ENCODE measurements at regions not wholly inside any gene's neighbourhood (a gene's known extent, or its start where the extent isn't known, plus 50 kb on each side); places are given as distances from the start of the nearest gene placed in this dataset.

DNA sequence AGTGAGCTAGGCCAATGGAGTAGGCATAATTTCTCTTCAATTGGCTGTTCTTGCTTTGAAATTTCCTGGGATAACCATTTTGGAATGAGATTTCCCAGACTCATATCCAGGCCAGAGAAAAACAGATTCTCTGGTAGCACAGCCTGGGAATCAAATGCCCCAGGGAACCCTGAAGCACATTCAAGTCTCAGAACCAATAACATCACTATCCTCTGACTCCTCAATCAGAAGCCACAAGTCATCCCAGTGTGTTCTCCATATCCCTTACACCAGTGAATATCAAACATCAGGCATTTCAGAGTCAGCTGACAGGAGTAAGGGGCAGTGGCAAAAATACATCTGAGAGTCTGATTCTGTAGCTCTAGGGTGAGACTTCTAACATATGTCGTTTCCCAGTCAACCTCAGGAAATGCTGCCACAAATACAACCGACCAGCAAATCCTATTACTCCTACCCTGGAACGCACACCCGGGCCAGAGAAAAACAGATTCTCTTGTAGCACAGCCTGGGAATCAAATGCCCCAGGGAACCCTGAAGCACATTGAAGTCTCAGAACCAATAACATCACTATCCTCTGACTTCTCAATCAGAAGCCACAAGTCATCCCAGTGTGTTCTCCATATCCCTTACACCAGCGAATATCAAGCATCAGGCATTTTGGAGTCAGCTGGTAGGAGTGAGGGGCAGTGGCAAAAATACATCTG is 537.7 kb upstream of the NMUR2 start:
- TF ChIP-seq, protein P1, sequence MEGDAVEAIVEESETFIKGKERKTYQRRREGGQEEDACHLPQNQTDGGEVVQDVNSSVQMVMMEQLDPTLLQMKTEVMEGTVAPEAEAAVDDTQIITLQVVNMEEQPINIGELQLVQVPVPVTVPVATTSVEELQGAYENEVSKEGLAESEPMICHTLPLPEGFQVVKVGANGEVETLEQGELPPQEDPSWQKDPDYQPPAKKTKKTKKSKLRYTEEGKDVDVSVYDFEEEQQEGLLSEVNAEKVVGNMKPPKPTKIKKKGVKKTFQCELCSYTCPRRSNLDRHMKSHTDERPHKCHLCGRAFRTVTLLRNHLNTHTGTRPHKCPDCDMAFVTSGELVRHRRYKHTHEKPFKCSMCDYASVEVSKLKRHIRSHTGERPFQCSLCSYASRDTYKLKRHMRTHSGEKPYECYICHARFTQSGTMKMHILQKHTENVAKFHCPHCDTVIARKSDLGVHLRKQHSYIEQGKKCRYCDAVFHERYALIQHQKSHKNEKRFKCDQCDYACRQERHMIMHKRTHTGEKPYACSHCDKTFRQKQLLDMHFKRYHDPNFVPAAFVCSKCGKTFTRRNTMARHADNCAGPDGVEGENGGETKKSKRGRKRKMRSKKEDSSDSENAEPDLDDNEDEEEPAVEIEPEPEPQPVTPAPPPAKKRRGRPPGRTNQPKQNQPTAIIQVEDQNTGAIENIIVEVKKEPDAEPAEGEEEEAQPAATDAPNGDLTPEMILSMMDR (IDR thresholded peaks at IDR 0.05 in 2 of 3, conservative IDR thresholded peaks at IDR 0.05 in 1 of 3; ENCODE audit: borderline replicate concordance in 1 of 3, insufficient read depth in 1 of 3, low read depth in 2 of 3, low read length in 2 of 3): no peak
- no peak for TF ChIP-seq CEBPB (IDR thresholded peaks at IDR 0.05; ENCODE audit: low read depth)
- no peak for TF ChIP-seq YY1 (IDR thresholded peaks at IDR 0.05; ENCODE audit: extremely low read depth, insufficient replicate concordance, low read depth, low read length)
- no peak for TF ChIP-seq RAD21 (IDR thresholded peaks at IDR 0.05; ENCODE audit: low read depth)
- TF ChIP-seq POLR2A (IDR thresholded peaks at IDR 0.05; ENCODE audit: borderline replicate concordance, extremely low read depth, insufficient read depth, insufficient read length): no peak
- TF ChIP-seq, protein P2, sequence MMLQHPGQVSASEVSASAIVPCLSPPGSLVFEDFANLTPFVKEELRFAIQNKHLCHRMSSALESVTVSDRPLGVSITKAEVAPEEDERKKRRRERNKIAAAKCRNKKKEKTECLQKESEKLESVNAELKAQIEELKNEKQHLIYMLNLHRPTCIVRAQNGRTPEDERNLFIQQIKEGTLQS (IDR thresholded peaks at IDR 0.05): no peak
- no peak for TF ChIP-seq ELF1 (IDR thresholded peaks at IDR 0.05; ENCODE audit: borderline replicate concordance, low read depth)
